K562 (cell line): ENCODE measurements at regions not wholly inside any gene's neighbourhood (a gene's known extent, or its start where the extent isn't known, plus 50 kb on each side); places are given as distances from the start of the nearest gene placed in this dataset.

Experiments used
- ATAC-seq: fragments of 200-7000 bp; cut with Tn5 transposase; 3 replicates; pipeline ENCODE4 v1.9.1; 2020; ENCODE audit warnings: moderate library complexity
- BruUV-seq: library from RNA; stranded (reverse); fragments of 400-500 nt; replicated peaks from 2 replicates; lab custom pipeline; 2021; lab: Mats Ljungman, UMichigan
- CTCF ChIA-PET: fragments of 300-600 bp; formaldehyde crosslinking; extraction: SDS; loops from one replicate; lab custom pipeline; 2021; ENCODE audit warnings: low intra/inter-chr PET ratio; lab: Yijun Ruan, JAX
- POLR2A ChIA-PET: fragments of 300-600, 350-650 bp; sonication (Branson Sonifier 250); formaldehyde crosslinking; extraction: SDS; loops from one replicate; lab custom pipeline; 2021; ENCODE audit warnings: antibody characterized with exemption, inconsistent platforms; lab: Yijun Ruan, JAX
- DNase-seq, 4 experiments: peaks; one replicate each; pipeline versions ENCODE4 v3.0.0 to v3.0.0-alpha.2; 2011 to 2018; ENCODE audit warnings: low spot score in 3 of 4, mixed read lengths in 3 of 4; ENCODE audit errors: extremely low read depth in 1 of 4
- FAIRE-seq: peaks from 2 replicates; lab custom pipeline; 2011; peaks lifted over from hg19 to GRCh38; lab: Jason Lieb, UNC
- H2AFZ ChIP-seq: 2 replicates; pipeline ENCODE4 v1.6.0; 2011; ENCODE audit warnings: low read depth, low read length, control low read depth, inconsistent platforms
- H3K27ac ChIP-seq: fragments of 200-600 bp; 3 replicates; pipeline ENCODE4 v1.8.0; 2011; ENCODE audit warnings: low read depth, mild to moderate bottlenecking, control low read depth, inconsistent platforms, low read length, moderate library complexity, mixed read lengths; ENCODE audit errors: extremely low read depth
- H3K27me3 ChIP-seq, 2 experiments: fragments of 300-600 bp in 1 of 2; 2 replicates in 1 of 2; 3 replicates in 1 of 2; pipeline versions ENCODE4 v1.6.0 to v1.8.0; 2011; ENCODE audit warnings: inconsistent platforms in 2 of 2, low read length in 2 of 2, mild to moderate bottlenecking in 1 of 2, mixed read lengths in 1 of 2, moderate library complexity in 1 of 2; ENCODE audit not compliant: control insufficient read depth in 2 of 2, insufficient read depth in 2 of 2
- H3K36me3 ChIP-seq: fragments of 300-600 bp; 3 replicates; pipeline ENCODE4 v1.8.0; 2011; ENCODE audit warnings: mild to moderate bottlenecking, low read length, inconsistent platforms; ENCODE audit not compliant: control insufficient read depth, insufficient read depth
- H3K4me1 ChIP-seq, 2 experiments: fragments of 200-600 bp in 1 of 2; replicated peaks in 1 of 2; 2 replicates in 1 of 2; 3 replicates in 1 of 2; pipeline versions ENCODE4 v1.5.1 to v1.8.0; 2011; ENCODE audit warnings: inconsistent platforms in 2 of 2, low read length in 2 of 2, mild to moderate bottlenecking in 1 of 2, mixed read lengths in 1 of 2, moderate library complexity in 1 of 2; ENCODE audit not compliant: control insufficient read depth in 2 of 2, insufficient read depth in 2 of 2
- H3K4me2 ChIP-seq: 2 replicates; pipeline ENCODE4 v1.6.1; 2011; ENCODE audit warnings: low read length, control low read depth, inconsistent platforms, mixed read lengths; ENCODE audit not compliant: insufficient read depth
- H3K4me3 ChIP-seq: fragments of 200-600 bp; sonication (generic), shearing (Covaris generic); 2 replicates; pipeline ENCODE4 v1.5.1; 2016; ENCODE audit warnings: control low read depth, inconsistent platforms
- H3K79me2 ChIP-seq: fragments of 200-600 bp; 3 replicates; pipeline ENCODE4 v1.8.0; 2011; ENCODE audit warnings: low read length, inconsistent platforms; ENCODE audit not compliant: control insufficient read depth, insufficient read depth
- H3K9ac ChIP-seq, 2 experiments: 2 replicates each; pipeline versions ENCODE4 v1.6.0 to v1.6.1; 2011; ENCODE audit warnings: low read depth in 2 of 2, low read length in 2 of 2, control low read depth in 1 of 2, inconsistent platforms in 1 of 2, mild to moderate bottlenecking in 1 of 2, mixed read lengths in 1 of 2; ENCODE audit not compliant: insufficient read depth in 1 of 2
- H3K9me1 ChIP-seq: one replicate; pipeline ENCODE4 v1.6.0; 2011; ENCODE audit warnings: inconsistent platforms, mild to moderate bottlenecking, low read length, moderate library complexity; ENCODE audit not compliant: control insufficient read depth, insufficient read depth
- H3K9me3 ChIP-seq: replicated peaks from 2 replicates; pipeline ENCODE4 v1.5.1; 2011; ENCODE audit warnings: low read depth, low read length, inconsistent platforms; ENCODE audit not compliant: control insufficient read depth, insufficient read depth
- H4K20me1 ChIP-seq: replicated peaks from 2 replicates; pipeline ENCODE4 v1.6.1; 2011; ENCODE audit warnings: low read length, inconsistent platforms, mixed read lengths; ENCODE audit not compliant: control insufficient read depth, insufficient read depth
- BHLHE40 ChIP-seq: IDR thresholded peaks from 2 replicates; pipeline ENCODE4 v1.6.1; 2011; ENCODE audit warnings: low read length, improper control_type of control experiment
- CAMTA2 ChIP-seq: fragments of 250-450 bp; sonication (Bioruptor Pico); conservative IDR thresholded peaks from 2 replicates; pipeline ENCODE4 v1.5.1; 2022
- CUX1 ChIP-seq: fragments of 200-800 bp; sonication (Bioruptor generic); IDR thresholded peaks from 2 replicates; pipeline ENCODE4 v1.6.1; 2016; ENCODE audit warnings: missing genetic modification characterization, missing compliant biosample characterization
- ELF2 ChIP-seq: fragments of 250-450 bp; sonication (Bioruptor Pico); IDR thresholded peaks from 2 replicates; pipeline ENCODE4 v1.5.0; 2021; ENCODE audit warnings: mild to moderate bottlenecking
- EZH2 ChIP-seq: IDR thresholded peaks from 2 replicates; pipeline ENCODE4 v1.6.1; 2012; ENCODE audit warnings: low read depth, mild to moderate bottlenecking, inconsistent platforms, low read length, borderline replicate concordance
- LEF1 ChIP-seq: fragments of 450-650 bp; IDR thresholded peaks from 2 replicates; pipeline ENCODE4 v1.6.1; 2016; ENCODE audit warnings: mild to moderate bottlenecking
- MCM7 ChIP-seq, 2 experiments: fragments of 450-650 bp; IDR thresholded peaks; 2 replicates each; pipeline ENCODE4 v1.6.1; 2016 to 2018
- MITF ChIP-seq: IDR thresholded peaks from 2 replicates; pipeline ENCODE4 v1.6.1; 2014; ENCODE audit warnings: antibody characterized with exemption
- RFX1 ChIP-seq: fragments of 450-650 bp; IDR thresholded peaks from 2 replicates; pipeline ENCODE4 v1.6.1; 2016; ENCODE audit warnings: mild to moderate bottlenecking, moderate library complexity
- RNF219 ChIP-seq: fragments of 250-450 bp; sonication (Bioruptor Pico); IDR thresholded peaks from 2 replicates; pipeline ENCODE4 v1.5.0; 2022; ENCODE audit warnings: mild to moderate bottlenecking
- YBX1 ChIP-seq: fragments of 450-650 bp; IDR thresholded peaks from 2 replicates; pipeline ENCODE4 v1.7.1; 2016; ENCODE audit warnings: mild to moderate bottlenecking
- ZC3H8 ChIP-seq: fragments of 450-650 bp; IDR thresholded peaks from 2 replicates; pipeline ENCODE4 v1.6.1; 2017
- ZNF655 ChIP-seq: fragments of 250-450 bp; sonication (Bioruptor Pico); IDR thresholded peaks from 2 replicates; pipeline ENCODE4 v1.5.0; 2021
- ZNF77 ChIP-seq: fragments of 250-450 bp; sonication (Bioruptor Pico); IDR thresholded peaks from 2 replicates; pipeline ENCODE4 v1.5.0; 2020
- WGBS: fragments of 100-300 bp; shearing (Covaris generic); methylation state at CpG from one replicate; pipeline ENCODE4 v1.1.6; 2016; ENCODE audit warnings: low coverage, mixed read lengths; ENCODE audit not compliant: insufficient coverage; ENCODE audit errors: missing lambda C conversion rate; 5-methylcytosine and 5-hydroxymethylcytosine counted together
- in situ Hi-C: fragments of 300-500 bp; cut with MboI; formaldehyde crosslinking; loops from 4 replicates; pipeline ENCODE4 v1.15.0; 2018; ENCODE audit warnings: inconsistent platforms, mixed read lengths
- intact Hi-C: fragments of 100-400 bp; cut with micrococcal nuclease; formaldehyde crosslinking; loops from 2 replicates; pipeline ENCODE4 v1.14.2; 2022

GRCh38 chr14:54309615-54310014 lies 87.2 kb upstream of the CDKN3 start:
- no peak overlapping the region for H3K4me2 ChIP-seq
- H3K9me3 ChIP-seq = no peaks in the 10 kb centered on the region
- no peak overlapping the region for H2AFZ ChIP-seq
- BruUV-seq = no TSS peak
- no peaks in the 10 kb centered on the region for H3K4me1 ChIP-seq
- DNase-seq = no peak
- no peaks in the 10 kb centered on the region for H3K36me3 ChIP-seq
- ChIA-PET POLR2A (interaction anchor here (0.6 kb wide), 1 partner anchor 10 kb away, joined by 3 read pairs; no protein-coding TSS in a partner anchor), CTCF (no interaction called here)
- H3K79me2 ChIP-seq = no peaks in the 10 kb centered on the region
- WGBS = 3% methylated on average over 5 of the region's 5 CpGs
- in situ Hi-C loops = no loop called here
- H3K27me3 ChIP-seq = no peaks in the 10 kb centered on the region; a peak in 1 of 5 replicates
- intact Hi-C loops = loop anchor here (5.0 kb wide), 1 partner anchor 38 kb away; no protein-coding TSS in a partner anchor
- no peaks in the 10 kb centered on the region for H4K20me1 ChIP-seq
- no peaks in the 10 kb centered on the region for H3K9me1 ChIP-seq
- no peak overlapping the region for H3K4me3 ChIP-seq
- no peak for ATAC-seq
- no peak overlapping the region for H3K27ac ChIP-seq
- FAIRE-seq = no peak
- H3K9ac ChIP-seq = no peak overlapping the region
- TF ChIP-seq ELF2 = no peak
- no peak for TF ChIP-seq MITF
- TF ChIP-seq ZNF655 = no peak
- no peak for TF ChIP-seq CUX1 (CRISPR knock-in tag)
- no peak for TF ChIP-seq MCM7 (IDR thresholded peaks at IDR 0.05)
- no peak for TF ChIP-seq EZH2
- no peak for TF ChIP-seq BHLHE40
- TF ChIP-seq ZNF77 (CRISPR knock-in tag) = no peak
- no peak for TF ChIP-seq RNF219 (CRISPR knock-in tag)
- no peak for TF ChIP-seq LEF1
- no peak for TF ChIP-seq CAMTA2 (CRISPR knock-in tag)
- TF ChIP-seq YBX1 = no peak
- TF ChIP-seq RFX1 = no peak
- TF ChIP-seq ZC3H8 = no peak
